PC-3 (cell line): ENCODE measurements at regions not wholly inside any gene's neighbourhood (a gene's known extent, or its start where the extent isn't known, plus 50 kb on each side); places are given as distances from the start of the nearest gene placed in this dataset.

ENCODE experiments used
- CTCF ChIP-seq: fragments of 300-600 bp; sonication (generic); conservative IDR thresholded peaks from 2 replicates; pipeline ENCODE4 v1.5.1; 2017; ENCODE audit warnings: antibody characterized with exemption, low read depth, mild to moderate bottlenecking, low read length
- EZH2phosphoT487 ChIP-seq: fragments of 300-600 bp; sonication (generic); IDR thresholded peaks from 2 replicates; pipeline ENCODE4 v1.6.1; 2018; ENCODE audit warnings: mild to moderate bottlenecking, antibody characterized with exemption, low read length, borderline replicate concordance

GRCh38 chr1:168933141-168933805 is 173.2 kb upstream of the ATP1B1 start:
- no peak for TF ChIP-seq CTCF
- TF ChIP-seq EZH2phosphoT487 = no peak
